ENCODE measurements at regions not wholly inside any gene's neighbourhood (a gene's known extent, or its start where the extent isn't known, plus 50 kb on each side); places are given as distances from the start of the nearest gene placed in this dataset.

GRCh38 chr10:4482659-4483058 is 343.3 kb upstream of the AKR1E2 start:
- DNase-seq (ENCODE audit: low spot score): no peak

GRCh38 chr10:4481192-4481591 is 344.8 kb upstream of the AKR1E2 start:
- DNase-seq (ENCODE audit: low spot score): no peak

DNA sequence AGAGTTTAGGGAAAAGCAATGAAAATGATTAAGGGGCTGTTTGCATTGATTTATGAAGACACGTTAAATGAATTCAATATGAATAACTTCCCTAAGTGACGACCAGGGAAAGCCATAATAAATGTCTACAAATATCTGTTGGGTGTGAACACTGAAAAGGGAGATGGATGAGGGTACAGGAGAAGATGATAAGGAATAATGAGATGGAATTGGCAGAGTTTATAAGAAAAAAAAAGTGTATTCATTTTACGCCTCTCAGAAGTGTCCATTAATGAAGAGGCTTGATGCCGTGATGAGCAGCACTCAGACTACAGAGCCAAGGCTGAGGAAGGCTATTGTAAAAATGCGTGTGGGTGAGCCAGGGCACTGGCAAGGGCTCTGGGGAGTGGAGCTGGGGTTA is 346.7 kb upstream of the AKR1E2 start:
- no peak for DNase-seq (ENCODE audit: low spot score)

DNA sequence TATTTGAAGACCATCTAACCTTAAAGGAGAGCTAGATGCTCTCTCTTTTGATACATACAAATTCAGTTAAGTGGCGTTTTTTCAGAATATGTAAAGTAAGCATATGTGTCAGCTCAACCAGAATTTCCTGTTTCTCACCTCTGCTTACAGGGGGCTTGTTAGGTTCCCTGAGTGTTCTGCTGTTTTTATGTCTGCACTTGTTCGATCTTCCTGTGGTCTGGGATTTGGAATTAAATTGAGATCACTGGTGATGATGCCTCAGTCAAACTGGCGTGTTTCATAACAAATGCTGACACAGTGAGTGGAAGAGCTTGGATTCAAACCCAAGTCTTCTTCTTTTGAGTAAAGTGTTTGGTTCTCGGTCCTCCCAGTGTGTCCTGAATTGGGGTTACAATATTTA is 348.3 kb upstream of the AKR1E2 start:
- DNase-seq (ENCODE audit: low spot score): no peak

GRCh38 chr10:4475827-4476490 is 350.0 kb upstream of the AKR1E2 start:
- no peak for DNase-seq (ENCODE audit: low spot score)

DNA sequence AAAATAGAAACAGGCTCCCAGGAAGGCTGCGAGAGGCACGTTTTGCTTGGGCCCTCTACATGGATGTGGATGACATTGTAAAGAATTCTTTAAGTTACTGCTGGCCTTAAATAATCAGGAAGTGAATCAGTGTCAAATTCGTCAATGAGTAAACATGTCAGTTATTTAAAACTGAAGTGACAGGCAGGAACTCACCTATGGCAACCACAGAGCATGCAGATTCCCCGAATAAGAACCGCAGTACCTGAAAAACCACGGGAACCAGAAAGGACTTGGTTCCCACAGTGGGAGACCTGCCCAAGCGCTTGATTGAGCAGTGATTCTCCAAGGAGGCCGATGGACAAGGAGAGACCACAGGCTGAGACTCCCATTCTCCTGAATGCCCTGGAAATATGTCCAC is 351.2 kb upstream of the AKR1E2 start:
- peak; percentile 2 for DNase-seq (ENCODE audit: low spot score)

- no peak for DNase-seq (ENCODE audit: low spot score)
Measured at GRCh38 chr10:4473977-4474376, 352.0 kb upstream of the AKR1E2 start.

- DNase-seq (ENCODE audit: low spot score): no peak
Measured at GRCh38 chr10:4472190-4472904, 353.7 kb upstream of the AKR1E2 start.

GRCh38 chr10:4470231-4470835 is 355.7 kb upstream of the AKR1E2 start:
- DNase-seq (ENCODE audit: low spot score): no peak

GRCh38 chr10:4467481-4467880 is 358.5 kb upstream of the AKR1E2 start:
- DNase-seq (ENCODE audit: low spot score): no peak

DNA sequence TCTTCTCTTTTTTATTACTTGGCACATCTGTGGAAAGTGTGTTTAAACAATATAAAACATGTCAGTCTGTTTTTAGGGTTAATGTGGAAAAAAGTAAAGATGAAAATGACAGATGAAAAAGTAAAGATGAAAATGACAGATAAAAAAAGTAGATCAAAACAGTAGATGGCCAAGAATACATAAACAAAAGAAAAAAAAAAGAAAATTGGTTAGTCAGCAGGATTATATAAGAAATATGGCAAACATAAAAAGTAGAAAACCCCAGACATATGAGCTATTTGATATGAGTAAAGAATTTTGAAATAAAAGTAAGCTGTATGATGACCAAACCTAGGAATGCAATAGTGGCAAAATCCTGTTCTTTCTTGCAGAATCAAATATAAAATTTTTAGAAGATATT is 365.7 kb upstream of the AKR1E2 start:
- DNase-seq (ENCODE audit: low spot score): no peak

DNA sequence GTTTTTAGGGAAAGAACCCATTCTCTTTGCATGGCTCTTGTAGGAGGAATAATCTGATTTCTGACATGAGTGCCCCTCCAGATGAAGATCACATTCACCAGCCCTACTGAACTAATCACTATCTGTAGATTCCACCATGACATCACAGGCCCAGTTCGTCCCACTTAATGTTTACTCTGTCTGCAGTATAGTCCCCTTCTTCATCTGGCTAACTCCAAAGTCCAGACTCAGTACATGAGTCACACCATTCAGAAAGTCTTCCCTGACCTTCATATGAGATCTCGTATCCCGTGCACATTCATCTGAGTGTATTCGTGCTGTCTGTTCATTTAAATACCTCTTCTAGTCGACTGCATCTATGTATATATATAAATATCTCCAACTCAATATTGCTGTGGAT is 366.5 kb upstream of the AKR1E2 start:
- no peak for DNase-seq (ENCODE audit: low spot score)

- no peak for DNase-seq (ENCODE audit: low spot score)
Measured at GRCh38 chr10:4457597-4457996, 368.4 kb upstream of the AKR1E2 start.

DNA sequence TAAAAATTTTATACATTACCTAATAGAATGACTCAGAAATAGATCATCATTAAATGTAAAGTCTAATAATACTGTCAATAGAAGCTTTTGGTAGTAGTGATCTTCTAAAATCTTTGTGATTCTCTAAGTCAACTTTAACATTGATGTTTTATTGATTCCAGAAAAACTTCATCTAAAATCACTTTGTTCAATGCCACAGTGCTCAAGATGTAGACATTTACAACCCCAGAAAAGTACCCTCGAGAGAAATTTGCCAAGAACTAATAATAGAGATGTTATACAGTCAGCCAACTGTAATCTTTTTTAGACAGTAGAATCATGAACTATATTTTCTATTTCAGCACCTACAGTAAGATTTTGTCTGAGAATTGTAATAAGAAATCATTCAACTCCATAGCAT is 369.2 kb upstream of the AKR1E2 start:
- no peak for DNase-seq (ENCODE audit: low spot score)

DNA sequence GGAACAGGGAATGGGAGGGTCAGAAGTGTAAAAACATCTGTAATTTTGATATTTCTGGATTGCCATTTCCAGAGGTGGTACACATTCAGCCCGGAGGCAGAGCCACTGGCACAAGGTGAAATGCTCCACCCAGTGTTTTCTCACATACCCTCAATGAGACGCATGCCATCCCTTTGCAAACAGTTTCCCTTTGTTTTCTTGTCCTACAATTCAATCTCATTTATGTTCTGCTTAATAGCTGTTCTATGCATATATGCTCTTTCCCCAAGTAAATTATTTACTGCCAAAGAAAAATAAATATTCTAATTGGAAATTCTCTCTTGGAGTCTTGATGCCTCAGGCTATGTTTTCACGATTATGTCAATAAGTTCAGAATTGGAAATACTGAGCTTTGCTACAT is 369.7 kb upstream of the AKR1E2 start:
- DNase-seq (ENCODE audit: low spot score): no peak

DNA sequence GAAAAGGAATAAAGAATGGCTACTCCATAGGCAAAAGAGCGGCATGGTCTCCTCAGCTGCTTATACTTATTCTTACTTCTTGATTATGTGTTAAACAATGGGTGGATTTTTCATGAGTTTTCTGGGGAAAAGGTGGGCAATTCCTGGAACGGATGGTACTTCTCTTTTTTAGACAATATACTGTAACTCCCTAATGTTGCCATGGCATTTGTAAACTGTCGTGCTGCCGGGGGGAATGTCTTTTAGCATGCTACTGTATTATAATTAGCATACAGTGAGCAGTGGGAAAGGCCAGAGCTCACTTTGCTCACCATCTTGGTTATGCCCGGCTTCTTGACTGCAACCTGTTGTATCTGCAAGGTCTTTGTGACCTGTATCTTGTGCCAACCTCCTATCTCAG is 372.1 kb upstream of the AKR1E2 start:
- no peak for DNase-seq (ENCODE audit: low spot score)

GRCh38 chr10:4453276-4453675 is 372.7 kb upstream of the AKR1E2 start:
- no peak for DNase-seq (ENCODE audit: low spot score)

- no peak for DNase-seq (ENCODE audit: low spot score)
Measured at GRCh38 chr10:4450981-4451908, 374.8 kb upstream of the AKR1E2 start.

GRCh38 chr10:4450169-4450568 is 375.8 kb upstream of the AKR1E2 start:
- no peak for DNase-seq (ENCODE audit: low spot score)

GRCh38 chr10:4448030-4448429 is 378.0 kb upstream of the AKR1E2 start:
- no peak for DNase-seq (ENCODE audit: low spot score)

DNA sequence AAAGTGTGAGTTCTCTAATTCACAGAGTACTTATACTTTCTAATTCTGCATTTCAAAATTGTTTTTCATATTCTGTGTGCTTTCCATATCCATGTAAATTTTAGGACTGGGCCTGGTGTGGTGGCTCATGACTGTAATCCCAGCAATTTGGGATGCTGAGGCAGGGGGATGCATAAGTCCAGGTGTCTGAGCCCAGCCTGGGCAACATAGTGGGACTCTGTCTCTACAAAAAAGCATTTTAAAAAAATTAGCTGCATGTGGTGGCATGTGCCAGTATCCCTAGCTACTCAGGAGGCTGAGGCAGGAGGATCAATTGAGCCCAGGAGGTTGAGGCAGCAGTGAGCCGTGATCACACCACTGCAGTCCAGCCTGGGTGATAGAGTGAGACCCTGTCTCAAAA is 382.6 kb upstream of the AKR1E2 start:
- no peak for DNase-seq (ENCODE audit: low spot score)

DNA sequence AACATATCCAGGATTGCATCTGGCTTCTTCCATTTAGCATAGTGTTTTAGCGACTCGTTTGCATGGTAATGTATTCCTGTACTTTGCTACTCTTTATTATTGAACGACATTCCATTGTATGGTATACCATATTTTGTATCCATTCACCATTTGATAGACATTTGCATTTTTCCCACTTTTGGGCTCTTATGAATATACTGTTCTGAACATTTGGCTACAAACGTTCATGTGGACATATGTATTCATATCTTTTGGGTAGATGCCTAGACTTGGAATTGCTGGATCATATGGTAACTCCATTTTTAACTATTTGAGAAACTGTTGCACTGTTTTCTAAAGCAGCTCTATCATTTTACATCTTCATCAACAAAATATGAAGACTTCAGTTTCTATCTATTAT is 383.7 kb upstream of the AKR1E2 start:
- no peak for DNase-seq (ENCODE audit: low spot score)

DNA sequence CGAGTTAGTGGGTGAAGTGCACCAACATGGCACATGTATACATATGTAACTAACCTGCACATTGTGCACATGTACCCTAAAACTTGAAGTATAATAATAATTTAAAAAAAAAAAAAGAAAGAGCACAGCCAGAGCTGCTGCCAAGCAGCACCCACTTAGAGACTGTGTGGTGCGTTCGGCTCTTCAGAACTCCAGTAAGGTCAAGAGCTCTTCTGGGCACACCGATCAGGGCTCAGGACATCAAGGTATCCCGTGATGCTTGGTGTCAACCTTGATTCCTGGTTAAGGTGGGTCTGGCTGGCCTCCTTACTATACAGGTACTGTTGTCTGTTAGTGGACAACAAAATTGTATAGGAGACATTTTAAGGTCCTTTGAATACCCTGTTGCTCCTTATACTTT is 385.7 kb upstream of the AKR1E2 start:
- DNase-seq (ENCODE audit: low spot score): no peak

All from CD4-positive, alpha-beta T cell treated with Interleukin-6 at 100 ng/mL for 8 hours (primary cell).